IgD-negative memory B cell (primary cell): ENCODE measurements at regions not wholly inside any gene's neighbourhood (a gene's known extent, or its start where the extent isn't known, plus 50 kb on each side); places are given as distances from the start of the nearest gene placed in this dataset.

Experiments
- H3K27ac Mint-ChIP-seq, 3 donors: one replicate each; pipeline ENCODE4 v1.8.0; 2020 to 2022; ENCODE audit warnings: mild to moderate bottlenecking in 3 of 3, mixed read lengths in 3 of 3, moderate library complexity in 1 of 3
- H3K27me3 Mint-ChIP-seq: one replicate; pipeline ENCODE4 v1.8.0; 2021; ENCODE audit warnings: mixed read lengths
- H3K36me3 Mint-ChIP-seq: one replicate; pipeline ENCODE4 v1.8.0; 2020; ENCODE audit warnings: mild to moderate bottlenecking, mixed read lengths
- H3K4me1 Mint-ChIP-seq, 3 donors: one replicate each; pipeline ENCODE4 v1.8.0; 2020 to 2022; ENCODE audit warnings: mixed read lengths in 3 of 3, mild to moderate bottlenecking in 1 of 3
- H3K4me3 Mint-ChIP-seq, 4 donors: one replicate each; pipeline ENCODE4 v1.8.0; 2020 to 2022; ENCODE audit warnings: mild to moderate bottlenecking in 4 of 4, mixed read lengths in 4 of 4, moderate library complexity in 3 of 4
- H3K9me3 Mint-ChIP-seq, 3 donors: one replicate each; pipeline ENCODE4 v1.8.0; 2020 to 2021; ENCODE audit warnings: mixed read lengths in 3 of 3, mild to moderate bottlenecking in 1 of 3

DNA sequence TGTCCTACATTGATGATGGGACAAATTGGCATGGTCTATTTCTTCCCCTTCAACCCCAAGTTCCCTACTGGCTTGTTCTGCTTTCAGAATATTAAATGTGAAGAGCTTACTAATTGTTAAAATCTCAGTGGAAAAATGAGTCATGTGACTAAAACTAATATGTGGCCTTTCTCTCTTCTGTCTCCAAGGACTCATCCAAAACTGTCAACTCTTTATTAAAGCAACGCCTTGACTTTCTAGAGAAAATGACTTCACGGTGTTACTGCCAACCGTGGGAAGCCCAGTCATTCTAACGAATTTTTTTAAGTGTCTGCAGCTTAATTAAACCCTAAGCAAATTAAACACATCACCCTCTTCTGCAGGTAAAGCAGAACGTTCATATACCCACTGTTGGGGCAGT, 431.6 kb downstream of the DTWD2 start:
- Mint-ChIP-seq H3K36me3 (no peaks in the 10 kb centered on the region), H3K27me3 (no peaks in the 10 kb centered on the region), H3K4me3 (no peak overlapping the region), H3K9me3 (no peaks in the 10 kb centered on the region), H3K27ac (no peak overlapping the region), H3K4me1 (no peaks in the 10 kb centered on the region)

DNA sequence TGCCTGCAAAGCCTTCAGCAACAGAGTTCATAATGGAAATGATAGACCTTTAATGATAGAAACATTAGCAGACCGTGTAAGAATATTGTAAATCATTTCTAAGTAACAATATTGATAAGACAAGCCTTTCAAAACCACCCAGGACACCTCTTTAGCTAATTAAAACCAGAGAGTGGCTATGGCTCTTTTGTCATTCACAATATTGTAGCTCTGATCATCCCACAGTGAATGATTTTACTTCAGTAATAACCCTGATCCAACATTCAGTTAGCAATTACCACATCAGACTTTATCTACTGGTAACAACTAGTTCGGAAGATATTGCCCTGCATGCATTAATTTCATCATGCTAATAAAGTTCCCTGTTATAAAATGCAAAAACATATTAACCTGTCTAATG, 432.6 kb downstream of the DTWD2 start:
- no peaks in the 10 kb centered on the region for H3K4me1 Mint-ChIP-seq
- H3K27ac Mint-ChIP-seq = no peak overlapping the region
- H3K36me3 Mint-ChIP-seq = no peaks in the 10 kb centered on the region
- H3K27me3 Mint-ChIP-seq = no peaks in the 10 kb centered on the region
- no peaks in the 10 kb centered on the region for H3K9me3 Mint-ChIP-seq
- H3K4me3 Mint-ChIP-seq = no peak overlapping the region

DNA sequence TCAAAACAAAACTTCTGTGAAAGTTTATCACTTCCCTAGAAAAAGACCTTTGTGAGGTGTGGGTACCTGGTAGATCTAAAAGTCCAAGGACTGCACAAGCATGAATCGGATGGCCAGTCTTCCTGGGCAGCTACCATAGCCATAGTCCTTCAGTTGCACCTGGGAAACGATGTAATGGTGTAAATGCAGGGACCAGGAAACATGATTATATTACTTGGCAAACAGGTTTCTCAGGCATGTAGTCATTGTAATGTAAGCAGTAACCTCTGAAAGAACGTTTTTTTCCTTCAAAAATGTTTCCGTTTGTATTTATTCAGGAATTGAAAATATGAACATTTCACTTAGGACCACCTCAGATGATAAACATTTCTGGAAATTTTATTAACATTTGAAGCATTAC, 433.4 kb downstream of the DTWD2 start:
- H3K27me3 Mint-ChIP-seq = no peaks in the 10 kb centered on the region

DNA sequence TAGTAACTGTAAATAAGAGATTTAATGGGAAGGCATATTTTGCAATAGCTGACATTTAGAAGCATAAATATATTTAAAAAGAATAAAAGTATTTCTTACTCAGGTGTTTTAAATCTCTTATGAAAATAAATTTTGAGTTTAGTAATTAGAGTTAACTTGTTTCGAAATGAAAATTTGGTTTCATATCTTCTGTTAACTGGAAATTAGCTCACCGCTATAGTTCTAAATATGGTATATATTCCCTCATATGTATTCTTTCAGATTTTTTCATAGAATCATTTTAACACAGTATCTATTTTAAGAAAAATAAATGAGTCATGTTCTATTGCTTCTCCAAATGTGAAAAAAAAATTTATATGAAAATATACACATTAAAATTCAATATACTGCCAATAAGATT, 434.1 kb downstream of the DTWD2 start:
- H3K27ac Mint-ChIP-seq = no peak overlapping the region
- no peaks in the 10 kb centered on the region for H3K36me3 Mint-ChIP-seq
- no peaks in the 10 kb centered on the region for H3K4me1 Mint-ChIP-seq
- no peaks in the 10 kb centered on the region for H3K27me3 Mint-ChIP-seq
- no peak overlapping the region for H3K4me3 Mint-ChIP-seq
- H3K9me3 Mint-ChIP-seq = no peaks in the 10 kb centered on the region

More for the DNA sequence above, 433.4 kb downstream of the DTWD2 start:
- no peaks in the 10 kb centered on the region for H3K4me1 Mint-ChIP-seq
- no peaks in the 10 kb centered on the region for H3K9me3 Mint-ChIP-seq
- no peaks in the 10 kb centered on the region for H3K36me3 Mint-ChIP-seq
- H3K27ac Mint-ChIP-seq = no peak overlapping the region
- H3K4me3 Mint-ChIP-seq = no peak overlapping the region

DNA sequence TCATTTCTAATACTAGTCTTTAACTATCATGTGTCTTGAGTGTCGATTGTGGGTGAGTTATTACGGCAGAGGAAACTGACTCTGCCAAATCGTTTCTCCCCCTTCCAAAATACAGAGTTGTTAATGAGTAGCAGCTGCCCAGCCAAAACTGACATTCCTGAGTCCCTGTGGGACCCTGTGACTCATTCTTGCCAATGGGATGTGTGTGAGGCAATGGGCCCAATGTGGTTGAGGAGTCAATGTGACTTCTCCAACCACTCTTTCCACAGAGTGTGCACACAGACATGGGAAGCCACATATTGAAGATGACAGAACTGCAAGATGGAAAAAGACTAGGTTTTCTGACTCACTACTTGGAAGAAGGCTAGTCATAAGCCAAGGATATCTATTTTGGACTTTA, 434.7 kb downstream of the DTWD2 start:
- Mint-ChIP-seq H3K27me3 (no peaks in the 10 kb centered on the region), H3K4me1 (no peaks in the 10 kb centered on the region), H3K36me3 (no peaks in the 10 kb centered on the region), H3K4me3 (no peak overlapping the region), H3K9me3 (no peaks in the 10 kb centered on the region), H3K27ac (no peak overlapping the region)

DNA sequence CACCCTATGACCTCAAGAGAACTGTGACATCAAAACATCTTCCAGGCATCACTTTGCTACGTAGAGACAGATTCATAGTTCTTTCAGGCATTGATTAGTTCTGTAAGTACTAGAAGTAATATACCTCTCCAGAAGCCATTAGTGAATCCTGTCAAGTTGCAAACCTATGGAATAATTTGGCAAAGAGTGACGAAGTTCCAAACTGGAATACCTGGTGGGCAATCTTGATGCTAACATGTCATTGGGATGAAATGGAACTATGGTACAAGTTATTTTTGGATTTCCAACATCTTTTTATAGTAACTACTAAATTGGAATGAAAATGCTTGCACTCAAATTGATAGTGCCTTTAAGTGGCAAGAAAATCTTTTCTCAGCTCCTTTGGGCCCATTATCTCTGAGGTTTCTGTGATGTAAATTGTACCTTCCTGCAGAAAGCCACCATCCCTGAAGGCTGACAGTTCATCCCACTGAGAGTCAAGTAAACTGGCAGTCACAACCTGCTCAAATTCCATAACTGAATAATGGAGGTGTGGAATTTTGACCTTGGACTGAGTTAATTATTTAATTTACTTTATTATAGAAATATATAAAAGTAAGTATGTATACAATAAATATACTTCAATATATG, 435.5 kb downstream of the DTWD2 start:
- Mint-ChIP-seq H3K27ac (no peak overlapping the region), H3K4me1 (no peaks in the 10 kb centered on the region), H3K9me3 (no peaks in the 10 kb centered on the region), H3K27me3 (no peaks in the 10 kb centered on the region), H3K4me3 (no peak overlapping the region), H3K36me3 (no peaks in the 10 kb centered on the region)

DNA sequence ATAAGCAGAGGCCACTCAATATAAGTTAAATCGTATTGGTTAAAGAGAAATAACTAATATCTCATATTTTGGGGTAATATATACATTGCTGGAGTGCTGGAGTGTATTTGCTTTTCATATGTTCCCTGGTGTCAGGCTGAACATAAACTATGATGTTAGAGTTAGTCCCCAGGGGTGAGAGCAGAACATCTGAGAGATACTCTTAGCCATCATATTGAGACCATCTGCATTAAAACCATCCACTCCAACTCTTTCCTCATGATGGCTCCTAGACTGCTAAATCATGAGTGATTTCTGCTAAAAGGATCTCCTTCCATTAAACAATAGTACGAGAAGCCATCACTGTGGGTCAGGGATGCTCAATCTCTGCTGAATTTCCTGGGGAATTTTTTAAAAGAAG, 436.2 kb downstream of the DTWD2 start:
- Mint-ChIP-seq H3K4me3 (no peak overlapping the region), H3K4me1 (no peaks in the 10 kb centered on the region), H3K27me3 (no peaks in the 10 kb centered on the region), H3K9me3 (no peaks in the 10 kb centered on the region), H3K27ac (peak overlapping the region in 1 of 3 donors; percentile 17), H3K36me3 (no peaks in the 10 kb centered on the region)

DNA sequence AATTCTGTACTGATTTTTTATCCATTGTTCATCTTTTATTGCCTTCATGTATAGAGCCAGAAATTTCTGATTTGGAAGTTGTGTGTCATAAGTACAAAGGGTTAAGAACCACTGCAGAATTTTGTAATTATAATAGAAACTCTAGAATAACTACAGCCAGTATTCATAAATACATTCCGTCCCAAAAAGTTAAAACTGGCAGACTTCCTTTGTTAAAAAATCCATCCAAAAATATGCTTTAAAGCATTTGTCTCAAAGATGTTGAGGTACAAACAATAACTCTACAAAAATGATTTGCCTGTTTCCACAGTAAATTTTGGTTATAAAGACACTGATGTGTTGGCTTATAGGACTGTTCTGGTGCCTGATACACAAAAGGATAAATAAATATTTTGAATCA, 436.6 kb downstream of the DTWD2 start:
- no peaks in the 10 kb centered on the region for H3K4me1 Mint-ChIP-seq
- no peaks in the 10 kb centered on the region for H3K27me3 Mint-ChIP-seq
- H3K27ac Mint-ChIP-seq = no peak overlapping the region
- H3K4me3 Mint-ChIP-seq = no peak overlapping the region
- no peaks in the 10 kb centered on the region for H3K9me3 Mint-ChIP-seq
- no peaks in the 10 kb centered on the region for H3K36me3 Mint-ChIP-seq

DNA sequence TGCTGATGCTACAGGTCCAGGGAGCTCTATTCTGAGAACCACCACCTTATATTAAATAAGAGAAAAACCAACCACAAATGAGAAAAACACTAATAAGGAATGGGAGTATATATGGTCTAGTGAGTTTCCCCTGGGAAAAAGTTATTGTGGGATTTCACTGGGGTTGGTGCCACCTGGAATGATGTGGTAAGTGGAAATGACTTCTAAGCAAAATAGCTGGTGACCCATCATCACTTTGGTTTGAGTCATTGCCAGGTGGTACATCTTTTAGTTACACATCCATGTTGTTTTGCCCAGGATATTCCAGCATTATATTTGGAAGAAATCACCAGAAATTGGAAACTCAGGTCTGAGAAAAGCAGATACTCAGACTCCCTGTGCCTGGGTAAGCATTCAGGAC, 437.3 kb downstream of the DTWD2 start:
- H3K4me1 Mint-ChIP-seq = no peaks in the 10 kb centered on the region
- H3K9me3 Mint-ChIP-seq = no peaks in the 10 kb centered on the region

DNA sequence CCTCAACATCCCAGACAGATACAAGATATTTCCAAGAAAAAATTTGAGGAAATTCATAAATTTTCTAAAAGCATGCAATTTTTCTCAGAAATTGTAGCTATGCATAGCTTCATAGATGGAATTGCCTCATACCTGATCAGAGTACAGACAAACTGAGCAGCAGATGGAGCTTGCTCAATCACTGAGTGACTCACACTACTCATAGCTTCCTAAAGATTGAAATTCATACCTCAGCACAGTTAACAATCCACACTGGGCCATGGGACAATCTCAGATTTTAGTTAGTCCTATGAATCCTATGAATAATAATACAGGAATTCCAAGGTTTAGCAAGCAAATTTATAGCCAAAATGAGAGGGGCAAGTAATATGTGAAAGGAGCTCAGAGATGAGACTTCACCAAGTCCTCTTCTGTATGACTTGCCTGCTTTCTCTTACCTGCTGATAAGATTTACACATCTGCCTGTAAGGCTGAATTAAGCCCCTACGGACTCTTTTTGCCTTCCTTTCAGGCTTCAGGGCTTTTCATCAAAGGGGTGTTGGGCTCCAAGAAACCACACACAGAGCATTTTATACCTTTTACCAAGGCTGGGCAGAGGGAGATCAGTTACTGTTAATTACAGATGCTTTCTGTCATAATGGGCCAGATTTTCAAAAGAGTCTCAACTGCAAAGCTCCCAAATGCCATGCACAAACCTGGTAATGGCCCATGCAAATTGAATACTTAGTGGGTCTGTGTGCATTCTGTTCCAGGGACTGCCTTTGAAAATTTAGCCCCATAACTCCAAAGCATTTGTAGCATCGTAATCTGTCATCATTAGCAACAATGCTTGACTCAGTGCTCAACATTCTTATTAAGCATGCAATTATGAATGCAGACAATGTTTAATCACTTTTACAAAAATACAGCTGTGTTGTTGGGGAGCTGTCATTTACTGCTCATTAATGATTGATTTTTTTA, 439.3 kb downstream of the DTWD2 start:
- H3K9me3 Mint-ChIP-seq = no peaks in the 10 kb centered on the region
- H3K4me1 Mint-ChIP-seq = no peaks in the 10 kb centered on the region
- no peak overlapping the region for H3K27ac Mint-ChIP-seq
- H3K36me3 Mint-ChIP-seq = no peaks in the 10 kb centered on the region
- H3K27me3 Mint-ChIP-seq = no peaks in the 10 kb centered on the region
- no peak overlapping the region for H3K4me3 Mint-ChIP-seq

More for the DNA sequence above, 437.3 kb downstream of the DTWD2 start:
- Mint-ChIP-seq H3K27me3 (no peaks in the 10 kb centered on the region), H3K4me3 (no peak overlapping the region), H3K36me3 (no peaks in the 10 kb centered on the region), H3K27ac (no peak overlapping the region)

DNA sequence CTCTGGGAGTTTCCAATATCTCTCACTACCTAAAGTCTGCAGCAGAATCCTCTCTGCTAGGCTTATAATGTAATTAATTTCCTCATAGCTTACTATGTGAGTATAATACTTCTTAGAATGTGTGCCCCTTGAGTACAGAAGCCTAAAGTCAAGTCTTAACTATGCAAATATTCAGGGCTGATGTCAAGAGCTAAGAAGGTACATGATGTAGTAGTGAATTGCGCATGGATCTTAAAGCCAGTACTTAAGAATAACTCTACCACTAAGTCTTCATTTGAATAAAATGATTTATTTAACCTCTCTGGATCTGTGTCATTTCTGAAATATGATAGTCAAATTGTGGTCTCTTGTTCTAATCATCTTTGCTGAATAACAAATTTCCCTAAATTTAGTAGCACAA, 442.9 kb downstream of the DTWD2 start:
- Mint-ChIP-seq H3K4me1 (no peaks in the 10 kb centered on the region), H3K27me3 (no peaks in the 10 kb centered on the region)

DNA sequence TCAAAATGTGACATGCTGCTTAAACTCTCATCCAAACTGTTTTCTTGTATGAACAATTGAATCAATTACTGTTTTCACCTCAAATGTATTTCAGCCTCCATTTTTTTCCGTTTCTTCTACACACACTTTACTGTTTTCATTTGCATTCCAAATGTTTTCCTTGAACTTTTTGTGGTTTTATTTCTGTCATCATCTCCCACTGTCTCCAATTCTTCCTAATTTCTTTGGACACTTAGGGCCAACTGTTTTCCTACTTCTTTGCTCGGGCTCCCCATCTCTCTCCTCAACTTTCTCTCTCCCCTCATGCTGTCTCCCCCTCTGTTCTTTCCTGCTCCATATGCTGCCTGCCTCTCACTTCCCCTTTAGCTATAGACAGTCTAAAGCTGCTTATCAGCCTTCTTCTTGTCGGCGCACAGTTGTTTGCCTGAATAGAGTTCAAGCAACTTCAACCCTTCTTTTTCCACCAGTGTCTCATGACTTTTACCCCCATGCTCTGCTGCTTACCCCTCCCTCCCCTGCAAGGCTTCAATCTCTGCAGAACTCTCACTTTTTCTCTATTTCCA, 443.4 kb downstream of the DTWD2 start:
- no peak overlapping the region for H3K27ac Mint-ChIP-seq
- no peaks in the 10 kb centered on the region for H3K36me3 Mint-ChIP-seq
- H3K27me3 Mint-ChIP-seq = no peaks in the 10 kb centered on the region

More for the DNA sequence above, 442.9 kb downstream of the DTWD2 start:
- Mint-ChIP-seq H3K4me3 (no peak overlapping the region), H3K36me3 (no peaks in the 10 kb centered on the region), H3K27ac (no peak overlapping the region), H3K9me3 (no peaks in the 10 kb centered on the region)

DNA sequence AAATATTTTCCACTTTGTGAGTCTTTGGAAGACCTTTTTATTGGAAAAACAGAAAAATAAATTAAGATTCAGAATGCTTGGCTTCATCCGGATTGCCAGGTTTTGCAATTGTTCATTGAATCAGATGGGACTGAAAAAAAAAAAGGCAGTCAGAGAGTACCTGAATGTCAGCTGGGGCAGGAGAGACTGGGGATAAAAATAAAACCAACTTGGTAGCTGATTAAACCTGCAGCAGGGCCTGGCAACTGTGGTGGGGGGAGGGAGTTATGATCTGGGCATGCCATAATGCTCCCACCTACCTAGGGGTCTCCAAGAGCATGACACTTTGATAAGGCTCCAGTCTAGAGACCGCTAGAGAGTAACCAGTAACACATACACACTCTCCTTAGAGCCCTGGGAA, 454.4 kb downstream of the DTWD2 start:
- H3K36me3 Mint-ChIP-seq = no peaks in the 10 kb centered on the region
- no peak overlapping the region for H3K27ac Mint-ChIP-seq
- H3K9me3 Mint-ChIP-seq = peaks cover 0 to 4% (median 0%) of the 10 kb centered on the region in 3 donors
- H3K4me1 Mint-ChIP-seq = peaks cover 0 to 1% (median 0%) of the 10 kb centered on the region in 3 donors
- no peak overlapping the region for H3K4me3 Mint-ChIP-seq
- no peaks in the 10 kb centered on the region for H3K27me3 Mint-ChIP-seq

More for the DNA sequence above, 443.4 kb downstream of the DTWD2 start:
- H3K9me3 Mint-ChIP-seq = no peaks in the 10 kb centered on the region
- no peaks in the 10 kb centered on the region for H3K4me1 Mint-ChIP-seq
- H3K4me3 Mint-ChIP-seq = no peak overlapping the region

DNA sequence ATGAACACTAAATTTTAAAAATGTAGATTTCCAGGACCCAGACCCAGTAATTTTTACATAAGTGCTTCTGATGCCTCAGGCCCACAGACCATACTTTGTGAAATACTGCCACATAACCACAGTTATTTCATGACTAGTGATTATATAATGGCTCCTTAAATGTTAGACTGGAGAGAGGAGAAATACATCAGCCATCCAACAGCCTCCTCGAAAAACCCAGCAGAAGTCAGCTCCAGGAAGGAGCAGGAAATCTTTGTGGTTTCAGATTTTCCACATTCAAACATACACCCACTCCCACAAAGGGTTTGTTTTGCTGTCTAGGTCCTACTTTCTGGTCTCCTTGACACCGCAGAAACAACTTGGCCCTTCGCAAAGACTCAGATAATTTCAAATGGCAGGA, 455.2 kb downstream of the DTWD2 start:
- no peaks in the 10 kb centered on the region for H3K36me3 Mint-ChIP-seq
- H3K9me3 Mint-ChIP-seq = peaks cover 0 to 4% (median under 1%) of the 10 kb centered on the region in 3 donors
- no peak overlapping the region for H3K4me3 Mint-ChIP-seq
- no peak overlapping the region for H3K27ac Mint-ChIP-seq
- peaks cover 0 to 1% (median 0%) of the 10 kb centered on the region in 3 donors for H3K4me1 Mint-ChIP-seq
- no peaks in the 10 kb centered on the region for H3K27me3 Mint-ChIP-seq

DNA sequence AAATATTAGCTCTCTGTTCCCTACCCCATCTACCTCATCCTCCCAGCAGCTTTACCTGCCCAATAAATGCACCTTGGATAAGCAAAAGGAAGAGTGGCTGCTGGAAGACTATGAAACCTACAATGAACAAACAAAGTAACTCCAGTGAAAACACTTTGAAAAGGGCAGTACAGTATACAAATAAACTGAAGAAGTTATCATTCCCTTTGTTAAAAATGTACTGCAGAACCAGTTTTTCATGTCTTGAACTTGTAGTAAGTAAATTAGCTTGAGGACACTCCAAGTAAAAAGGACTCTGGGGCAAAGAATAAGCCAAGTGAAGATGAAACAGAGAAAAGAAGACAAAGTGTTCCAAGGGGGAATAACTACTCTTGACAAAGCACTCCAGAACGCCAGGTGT, 457.1 kb downstream of the DTWD2 start:
- Mint-ChIP-seq H3K4me3 (no peak overlapping the region), H3K27me3 (no peaks in the 10 kb centered on the region), H3K36me3 (no peaks in the 10 kb centered on the region), H3K4me1 (peaks cover 0 to 1% (median 0%) of the 10 kb centered on the region in 3 donors), H3K9me3 (peaks cover 0 to 9% (median 2%) of the 10 kb centered on the region in 3 donors), H3K27ac (no peak overlapping the region)
